HG02623 (cell line): ENCODE measurements at regions not wholly inside any gene's neighbourhood (a gene's known extent, or its start where the extent isn't known, plus 50 kb on each side); places are given as distances from the start of the nearest gene placed in this dataset.

ENCODE experiments used
- ATAC-seq: cut with Tn5 transposase; IDR thresholded peaks from one replicate; pipeline ENCODE4 v1.9.1; 2021; ENCODE audit warnings: moderate library complexity; ENCODE audit not compliant: unreplicated experiment

DNA sequence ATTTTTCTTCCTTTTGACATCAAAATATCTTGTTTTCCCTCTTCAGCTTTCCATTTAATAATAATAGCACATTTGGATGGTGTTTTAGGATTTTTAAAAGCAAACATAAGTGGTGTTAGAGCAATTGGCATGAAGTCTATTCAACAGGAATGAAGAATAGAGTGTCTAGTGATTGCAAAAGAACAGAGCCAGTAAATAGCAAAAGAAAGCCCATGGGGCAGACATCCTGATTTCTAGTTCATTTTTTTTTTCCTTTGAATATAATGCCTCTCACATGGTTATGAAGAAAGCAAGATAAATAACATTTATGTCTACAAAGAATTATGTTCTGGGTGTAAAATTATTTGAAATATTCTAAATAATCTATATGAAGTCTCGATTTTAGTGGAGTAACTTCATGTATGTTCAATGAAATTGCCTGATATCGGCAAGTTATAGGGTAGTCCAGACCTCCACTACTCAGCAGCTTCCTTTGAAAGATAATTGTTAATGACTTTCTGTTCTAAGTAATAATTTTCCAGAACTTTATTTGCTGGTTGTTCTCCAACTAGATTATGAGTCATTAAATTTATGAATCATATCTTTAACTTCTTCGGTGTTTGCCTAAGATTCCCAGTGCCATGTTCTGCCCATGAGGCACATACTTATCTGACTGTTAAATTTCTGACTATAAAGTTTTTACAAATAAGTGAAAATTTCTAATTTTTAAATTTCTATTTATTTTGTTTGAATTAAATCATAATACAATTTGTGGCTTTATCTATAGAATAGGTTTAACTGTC is 587.9 kb downstream of the TLL1 start:
- no peak for ATAC-seq

- no peak for ATAC-seq
These were observed 608.0 kb downstream of the TLL1 start for GRCh38 chr4:166481055-166481454.

GRCh38 chr4:166481739-166482138 is 608.7 kb downstream of the TLL1 start:
- no peak for ATAC-seq

GRCh38 chr4:166482758-166483157 is 609.7 kb downstream of the TLL1 start:
- ATAC-seq: no peak

DNA sequence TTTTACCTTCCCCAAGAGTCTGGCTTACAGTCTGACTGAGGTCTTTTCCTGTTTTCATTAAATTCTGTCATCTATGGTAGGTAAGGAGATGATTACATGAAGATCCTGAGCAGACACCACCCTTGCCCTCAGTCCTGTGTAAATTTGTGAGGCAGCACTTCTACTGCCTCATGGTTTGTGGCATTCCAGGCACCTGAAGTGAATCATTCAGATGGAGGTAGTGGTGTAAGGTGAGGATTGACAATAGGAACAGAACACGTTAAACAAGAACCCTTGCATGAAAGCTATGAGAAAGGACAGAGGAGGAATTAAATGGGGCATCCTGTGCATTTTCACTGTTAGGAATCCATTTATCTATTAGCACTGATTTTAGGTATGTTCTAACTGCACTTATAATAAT is 618.6 kb downstream of the TLL1 start:
- no peak for ATAC-seq

- no peak for ATAC-seq
These were observed 620.9 kb downstream of the TLL1 start for GRCh38 chr4:166493924-166494345.

- no peak for ATAC-seq
These were observed 625.5 kb downstream of the TLL1 start for GRCh38 chr4:166498546-166498945.

DNA sequence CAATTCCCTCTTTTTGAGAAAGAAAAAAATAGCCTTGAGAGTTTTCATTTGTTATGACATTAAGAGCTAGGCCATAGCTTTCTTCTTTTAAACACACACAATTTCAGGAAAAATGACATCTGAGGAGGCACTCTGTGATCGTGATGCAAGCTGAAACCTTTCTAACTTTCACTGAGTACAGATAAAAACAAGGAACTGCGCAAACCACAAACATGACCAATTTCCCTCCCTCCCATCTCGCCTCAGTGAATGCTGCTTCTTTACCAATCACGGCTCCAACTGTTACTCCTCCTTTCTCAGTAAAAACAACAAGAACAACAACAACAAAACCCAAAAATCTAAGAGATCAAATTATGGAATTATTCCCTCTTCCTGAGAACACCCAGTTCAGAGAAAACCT is 626.8 kb downstream of the TLL1 start:
- ATAC-seq: no peak

DNA sequence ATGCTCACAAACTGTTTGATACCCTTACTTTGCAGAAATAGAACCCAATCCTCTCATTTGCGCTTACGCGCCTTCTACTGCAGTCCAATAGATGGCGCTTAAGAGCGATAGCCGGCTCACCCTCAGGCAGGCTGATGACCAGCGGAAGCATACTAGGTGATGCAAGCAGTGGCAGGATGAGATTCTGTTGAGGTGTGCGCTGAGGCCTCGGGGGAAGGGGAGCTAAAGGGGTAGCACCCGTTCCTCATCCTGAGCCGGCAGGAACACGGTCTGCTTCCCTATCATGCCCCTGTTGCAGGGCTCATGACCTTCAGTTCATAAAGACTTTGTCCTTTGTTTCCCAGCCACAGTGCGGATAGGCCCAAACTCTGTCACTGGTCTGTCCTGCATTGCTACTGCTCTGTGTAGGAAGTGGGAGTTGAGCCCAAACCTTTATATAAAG is 628.9 kb downstream of the TLL1 start:
- ATAC-seq: peak; percentile 69

DNA sequence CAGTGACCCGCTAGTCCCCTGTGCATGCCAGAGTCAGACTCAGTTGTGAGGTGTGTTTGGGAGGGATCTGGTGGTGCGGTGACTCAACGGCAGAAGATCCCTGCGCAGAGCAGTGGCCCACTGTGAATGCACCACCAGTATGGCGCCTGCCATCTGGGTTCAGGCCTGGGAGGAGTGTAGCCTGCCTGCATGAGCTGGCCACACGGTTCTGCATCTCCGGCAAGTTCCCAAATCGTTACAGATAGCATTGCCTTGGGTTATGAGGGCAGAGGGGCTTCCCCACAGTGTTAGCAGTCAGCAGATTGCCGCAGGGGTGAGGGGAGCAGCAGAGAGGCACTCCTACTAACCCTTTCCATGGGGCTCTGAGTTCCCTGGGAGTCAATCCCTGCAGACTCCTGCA is 629.6 kb downstream of the TLL1 start:
- ATAC-seq: no peak

GRCh38 chr4:166506051-166506450 is 633.0 kb downstream of the TLL1 start:
- ATAC-seq: no peak

GRCh38 chr4:166512267-166512666 is 639.2 kb downstream of the TLL1 start:
- ATAC-seq: no peak

- ATAC-seq: no peak
These were observed 645.3 kb downstream of the TLL1 start for GRCh38 chr4:166518315-166518714.

DNA sequence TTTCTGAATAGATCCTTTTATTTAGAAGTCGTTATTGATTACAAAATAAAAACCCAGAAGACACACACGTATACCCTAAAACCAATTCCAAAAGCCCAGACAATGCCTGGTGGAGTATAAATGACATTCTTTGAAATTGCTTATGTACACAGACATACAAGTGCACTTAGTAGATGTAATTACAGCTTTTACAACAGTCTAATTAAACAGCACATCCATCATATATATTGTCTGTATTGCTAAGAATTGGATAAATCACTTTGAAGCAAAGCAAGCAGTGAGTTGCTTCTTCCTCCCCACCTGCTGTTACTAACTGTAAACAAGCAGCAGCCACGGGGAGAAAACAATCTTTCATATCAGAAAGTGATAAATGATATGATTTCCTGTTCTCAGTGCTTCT is 645.7 kb downstream of the TLL1 start:
- no peak for ATAC-seq

DNA sequence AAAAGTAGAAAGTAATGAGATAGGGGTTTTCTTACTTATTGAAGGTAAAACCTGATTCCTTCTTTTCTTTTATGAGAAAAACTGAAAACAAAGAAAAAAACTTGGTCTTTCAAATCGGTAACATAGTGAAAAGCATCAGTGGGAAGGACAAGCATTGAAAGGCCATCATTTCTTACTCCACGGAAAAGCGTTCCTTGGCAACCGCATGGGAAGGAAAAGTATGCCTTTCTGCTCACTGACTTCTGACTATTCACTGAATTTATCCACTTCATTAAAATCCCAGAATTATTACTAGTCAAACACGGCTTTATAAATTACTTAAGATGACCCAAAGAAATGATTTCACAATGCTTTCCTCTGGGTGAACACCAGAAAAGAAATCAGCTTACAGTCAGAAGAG is 646.7 kb downstream of the TLL1 start:
- no peak for ATAC-seq

DNA sequence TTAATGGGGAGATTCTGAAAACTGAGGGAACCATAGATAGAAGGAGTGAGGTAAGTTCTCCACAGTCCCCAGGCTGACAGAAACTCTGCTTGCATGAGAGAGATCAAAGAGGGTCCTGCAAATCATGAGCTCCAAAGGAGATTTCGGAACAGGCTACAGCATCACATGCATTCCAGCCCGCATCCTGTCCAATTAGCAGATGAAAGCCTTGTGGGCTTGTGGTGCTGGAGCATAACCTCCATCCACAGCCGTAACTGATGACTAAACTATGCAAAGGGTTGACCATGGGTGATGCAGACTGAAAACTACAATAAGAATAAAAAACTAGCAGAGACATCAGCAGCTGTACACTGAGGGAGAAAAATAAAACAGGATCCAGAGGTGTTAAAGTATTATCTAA is 654.5 kb downstream of the TLL1 start:
- no peak for ATAC-seq

- no peak for ATAC-seq
These were observed 658.7 kb downstream of the TLL1 start for GRCh38 chr4:166531703-166532102.

DNA sequence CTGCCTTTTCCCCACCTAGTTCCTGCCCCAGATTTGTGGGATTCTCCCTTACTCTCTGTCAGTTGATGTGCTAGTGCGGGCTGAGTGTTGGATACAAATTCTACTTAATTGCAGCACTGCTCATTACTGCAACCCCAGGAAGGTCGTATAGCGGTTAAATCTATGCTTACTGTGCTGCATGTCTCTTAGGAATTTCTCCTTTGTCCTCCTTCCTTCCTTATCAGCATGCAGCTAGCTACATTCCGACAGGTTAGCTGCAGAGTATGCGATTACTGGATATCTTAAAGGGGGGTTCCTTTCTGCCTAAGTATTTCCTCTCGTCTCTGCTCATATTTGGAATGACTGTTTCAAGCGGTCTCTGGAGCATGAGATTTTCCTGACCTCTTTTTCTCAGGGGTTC is 662.8 kb downstream of the TLL1 start:
- no peak for ATAC-seq

GRCh38 chr4:166538491-166539005 is 665.5 kb downstream of the TLL1 start:
- no peak for ATAC-seq

GRCh38 chr4:166546009-166546408 is 673.0 kb downstream of the TLL1 start:
- no peak for ATAC-seq

DNA sequence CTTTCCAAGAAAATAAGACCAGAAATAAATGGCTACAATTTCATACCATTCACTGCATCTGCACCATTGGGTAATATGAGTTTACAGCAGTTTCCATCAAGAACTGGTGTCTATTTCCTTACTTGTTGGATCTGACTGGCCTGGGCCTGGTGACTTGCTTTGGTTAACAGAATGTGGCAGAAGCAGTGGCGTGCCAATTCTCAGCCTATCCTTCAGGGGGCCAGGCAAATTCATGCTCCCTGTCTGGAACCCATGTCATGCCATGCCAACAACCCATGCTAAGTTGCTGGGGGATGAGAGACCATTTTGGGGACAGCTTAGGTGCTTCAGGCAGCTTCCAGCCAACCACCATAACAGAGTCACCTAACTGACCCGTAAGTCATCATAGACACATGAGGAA is 656.7 kb downstream of the SPOCK3 start:
- ATAC-seq: no peak

DNA sequence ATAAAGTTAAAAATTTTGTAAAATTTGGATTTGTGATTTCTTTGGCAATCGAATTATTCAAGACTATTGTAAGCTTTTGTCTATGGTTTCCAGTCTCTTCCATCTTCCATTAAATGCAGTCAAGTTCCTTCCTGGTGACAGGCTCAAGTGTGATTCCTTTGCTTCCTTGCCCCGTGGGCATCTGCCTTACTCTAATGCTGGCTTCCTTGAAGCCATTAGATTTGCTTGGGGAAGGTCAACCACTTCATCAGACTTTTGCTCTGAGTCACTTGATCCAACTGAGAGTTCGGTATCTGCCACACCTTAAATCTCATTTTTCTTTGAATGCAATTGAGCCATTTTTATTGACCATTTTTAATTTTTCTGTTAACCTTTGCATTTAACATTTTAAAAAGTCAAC is 648.8 kb downstream of the SPOCK3 start:
- no peak for ATAC-seq
